Stimulated activated CD4-positive, alpha-beta T cell treated with anti-CD3 and anti-CD28 coated beads, Interleukin-12 subunit alpha, Interleukin-12 subunit beta, amount 100 ng/mL, for 48 hours (primary cell): ENCODE measurements at regions not wholly inside any gene's neighbourhood (a gene's known extent, or its start where the extent isn't known, plus 50 kb on each side); places are given as distances from the start of the nearest gene placed in this dataset.
A peak's percentile ranks its signal among the peaks of the same experiment; 100 is the strongest.
"Not testable (repeated sequence)": the region's sequence is repeated elsewhere in the genome, so short reads cannot be mapped to it uniquely, and the experiment has no call there.

Source experiments
- DNase-seq, 3 donors: peaks; one replicate each; pipeline ENCODE4 v3.0.0-alpha.2; 2020; ENCODE audit warnings: low read depth in 2 of 3, low spot score in 1 of 3

DNA sequence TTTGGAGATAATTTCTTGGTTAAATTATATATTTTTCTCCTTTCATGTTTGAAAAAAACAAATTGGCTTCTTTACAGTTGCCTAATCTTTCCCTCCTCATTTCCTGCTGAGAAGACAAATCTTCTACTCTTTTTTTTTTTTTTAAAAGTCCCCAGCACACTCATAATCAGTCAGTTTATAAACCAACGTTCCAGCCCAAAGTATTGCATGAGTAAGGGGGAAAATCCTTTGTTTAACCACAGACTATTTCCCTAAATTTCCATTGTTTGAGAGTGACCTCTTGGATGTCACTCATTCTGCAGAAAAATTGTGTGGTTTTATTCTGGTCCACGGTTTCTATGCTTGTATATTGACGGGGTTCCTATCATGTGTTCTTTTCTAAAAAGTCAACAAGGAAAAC is 55.1 kb upstream of the TLR4 start:
- no peak for DNase-seq

GRCh38 chr9:117644932-117645636 is 59.1 kb upstream of the TLR4 start:
- DNase-seq = no peak

DNA sequence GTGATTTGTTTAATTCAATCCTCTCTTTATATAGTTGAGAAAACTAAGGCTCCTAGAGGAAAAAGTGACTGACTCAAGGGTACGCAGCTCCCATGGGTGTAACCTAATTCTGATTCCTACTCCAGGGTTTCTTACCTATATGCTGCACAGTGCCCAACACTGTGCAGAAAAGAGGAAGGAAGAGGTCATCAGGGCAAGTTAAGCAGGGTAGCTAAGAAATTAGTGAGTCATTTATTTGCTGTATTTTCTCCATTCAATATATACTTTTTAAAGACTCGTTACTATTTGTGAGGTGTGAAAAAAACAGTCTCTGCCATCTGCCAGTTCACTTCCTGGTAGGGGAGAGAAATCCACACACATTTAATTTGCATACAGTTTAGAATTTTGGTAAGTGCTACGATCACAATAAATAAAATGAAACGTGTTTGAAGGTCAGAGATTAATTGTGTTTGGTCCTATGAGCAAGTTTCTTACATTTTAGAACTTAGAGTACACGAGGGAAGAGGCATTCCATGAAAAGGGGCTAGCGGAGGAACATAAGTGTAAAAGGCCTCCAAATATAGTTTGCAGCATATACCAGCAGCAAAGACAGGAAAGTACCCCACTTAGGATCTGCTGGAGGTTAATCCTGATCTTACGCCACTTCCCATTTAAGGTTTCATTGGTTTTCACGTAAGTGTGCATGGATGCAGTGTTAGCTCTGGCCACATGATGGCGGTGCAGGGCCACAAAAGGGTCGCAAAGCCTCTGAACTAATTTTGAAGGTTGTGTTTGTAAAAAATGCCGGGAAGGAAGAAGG is 59.9 kb upstream of the TLR4 start:
- DNase-seq = peak; percentile 22 to 35 (median 27)

DNA sequence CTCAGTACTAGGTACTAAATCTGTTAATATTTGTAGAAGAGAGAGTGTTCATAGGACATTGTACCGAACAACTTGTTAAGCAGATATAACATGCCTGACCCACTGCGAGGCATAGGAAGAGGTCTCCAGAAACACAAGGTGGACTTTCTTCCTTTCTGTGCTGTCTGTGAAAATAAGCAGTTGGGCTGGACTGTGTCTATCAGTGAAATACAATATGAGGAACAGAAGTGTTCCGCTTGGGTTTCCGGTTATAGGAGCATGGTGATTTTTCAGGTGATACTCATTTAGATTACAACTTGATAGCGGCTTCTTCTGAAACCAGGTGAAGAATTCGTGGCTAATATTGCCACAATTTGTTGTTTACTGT is 60.9 kb upstream of the TLR4 start:
- DNase-seq = no peak

- not testable (repeated sequence) for DNase-seq
Measured at GRCh38 chr9:117642571-117643287, 61.5 kb upstream of the TLR4 start.

DNA sequence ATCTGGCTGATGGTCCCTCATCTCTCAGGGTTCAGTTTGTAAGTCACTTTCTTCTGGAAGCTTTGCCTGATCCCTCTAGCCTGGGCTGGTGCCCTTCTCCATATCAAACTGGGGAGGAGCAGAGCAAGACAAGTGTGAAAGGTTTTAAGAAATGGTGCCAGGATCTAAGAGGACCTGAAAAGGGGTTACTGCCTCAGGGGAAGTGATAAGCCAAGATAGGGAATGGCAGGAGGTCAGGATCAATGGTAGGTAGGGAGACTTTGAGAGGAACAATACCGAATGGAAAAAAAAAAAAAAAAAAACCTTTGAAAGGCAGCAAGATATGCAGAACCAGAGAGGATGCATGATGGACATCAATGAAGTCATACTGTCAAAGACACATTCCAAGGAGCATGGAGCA is 67.5 kb upstream of the TLR4 start:
- no peak for DNase-seq

DNA sequence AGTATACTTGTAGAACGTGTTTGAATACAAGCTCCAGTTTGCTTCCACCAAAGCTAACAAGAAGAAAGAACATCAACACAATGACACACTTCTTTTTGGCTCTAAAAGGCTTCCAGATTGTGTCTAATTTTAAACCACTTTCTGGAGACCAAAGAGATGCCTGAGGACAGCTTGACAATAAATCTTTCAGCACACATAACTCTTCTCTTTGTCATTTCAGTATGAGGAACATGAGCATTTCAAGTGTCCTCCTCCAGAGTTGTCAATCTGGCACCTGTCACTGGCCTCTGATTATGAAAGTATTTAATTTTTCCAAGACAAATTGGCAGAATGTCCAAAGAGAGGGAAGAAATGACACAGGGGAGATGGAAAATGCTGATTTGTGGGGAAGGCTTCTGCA is 79.0 kb upstream of the TLR4 start:
- DNase-seq = no peak

- no peak for DNase-seq
Measured at GRCh38 chr9:117624106-117624505, 80.1 kb upstream of the TLR4 start.

DNA sequence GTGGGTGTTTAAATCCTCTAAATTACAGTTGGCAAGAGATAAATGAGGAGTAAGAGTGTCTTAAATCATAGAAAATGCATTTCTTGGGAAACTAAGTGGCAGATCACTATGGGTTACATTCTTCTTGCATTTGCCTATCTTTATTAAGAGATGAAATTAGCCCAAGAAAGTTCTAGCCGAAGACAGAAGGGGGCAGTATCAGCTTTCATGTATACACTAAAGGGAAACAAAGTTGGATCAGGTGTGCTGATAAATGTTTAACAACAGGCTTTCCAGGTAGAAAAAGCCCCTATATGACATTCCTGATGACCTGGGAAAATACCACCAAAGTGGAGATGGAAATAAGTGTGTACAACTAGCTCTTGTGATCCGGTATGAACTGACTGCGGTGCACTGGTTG is 81.9 kb upstream of the TLR4 start:
- no peak for DNase-seq

DNA sequence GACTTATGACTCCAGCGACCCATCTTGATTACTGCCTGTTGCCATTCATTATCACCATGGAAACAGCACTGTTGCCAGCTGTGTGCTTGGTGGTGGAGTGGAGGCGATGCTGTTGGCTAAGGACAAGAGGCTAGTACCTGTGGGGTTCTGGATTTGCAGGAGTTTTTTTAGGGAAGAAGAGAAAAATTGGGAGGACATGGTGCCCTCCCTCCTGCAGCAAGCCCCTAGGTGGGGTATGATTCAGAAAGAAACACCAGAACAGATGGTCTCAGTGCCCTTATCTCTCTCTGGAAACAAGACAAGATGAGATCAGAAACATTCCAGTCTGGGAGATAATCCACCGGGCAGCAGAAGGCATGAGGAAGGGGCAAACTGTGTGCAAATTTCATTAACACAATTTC is 87.8 kb upstream of the TLR4 start:
- DNase-seq = no peak

- no peak for DNase-seq
Measured at GRCh38 chr9:117612317-117612716, 91.9 kb upstream of the TLR4 start.

GRCh38 chr9:117597977-117598376 is 106.2 kb upstream of the TLR4 start:
- no peak for DNase-seq

DNA sequence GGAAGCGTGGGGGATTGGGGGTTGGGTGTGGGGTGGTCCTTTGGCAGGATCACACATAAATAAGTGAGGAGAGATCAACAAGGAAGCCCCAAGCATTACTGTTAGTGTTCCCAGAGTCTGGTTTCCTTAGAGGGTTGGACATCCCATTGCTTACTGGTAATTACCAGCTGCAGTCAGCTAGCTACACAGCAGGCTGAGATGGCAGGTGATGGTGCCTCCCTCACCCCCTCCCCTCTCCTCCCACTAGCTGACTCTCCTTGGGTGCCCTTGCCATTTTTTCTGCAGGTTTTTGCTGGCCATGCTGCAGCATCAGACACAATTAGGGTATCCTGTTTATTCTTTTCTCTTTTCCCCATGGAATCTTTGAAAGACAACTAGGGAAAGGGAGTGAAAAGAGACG is 107.5 kb upstream of the TLR4 start:
- DNase-seq = no peak

DNA sequence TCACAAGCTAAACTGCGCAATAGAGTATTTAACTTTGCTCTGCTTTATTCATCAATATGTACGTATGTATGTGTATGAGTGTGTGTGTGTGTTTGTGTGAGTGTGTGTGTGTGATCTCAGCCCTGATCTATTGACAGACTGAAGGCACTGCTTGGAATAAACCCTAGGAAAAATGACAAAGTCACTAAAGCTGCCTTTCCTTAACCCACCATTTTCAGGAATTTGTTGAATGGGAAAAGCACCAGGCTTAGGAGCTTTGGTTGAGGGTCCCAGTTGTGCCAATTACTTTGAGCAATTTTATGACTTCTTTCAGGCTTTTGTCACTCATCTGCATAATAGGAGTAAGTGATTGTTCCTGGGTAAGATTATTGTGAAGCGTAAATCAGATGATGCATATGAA is 108.6 kb upstream of the TLR4 start:
- no peak for DNase-seq

DNA sequence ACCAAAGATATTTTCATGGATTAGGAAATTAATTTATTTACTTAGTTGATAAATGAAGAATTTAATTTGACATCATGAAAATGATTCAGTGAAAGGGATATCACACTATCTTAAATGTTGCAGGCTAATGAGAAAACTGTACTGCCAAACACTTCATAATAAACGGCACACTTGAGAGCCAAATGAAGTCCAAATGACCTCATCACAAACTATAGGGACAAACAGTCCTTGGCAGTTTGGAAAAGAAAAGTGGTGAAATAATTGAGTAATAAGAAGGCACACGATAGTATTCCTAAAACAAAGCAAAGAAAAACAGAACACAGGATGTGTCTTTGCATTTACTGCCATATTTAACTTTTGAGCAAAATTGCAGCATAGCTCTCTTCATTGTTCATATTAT is 116.9 kb upstream of the TLR4 start:
- no peak for DNase-seq

DNA sequence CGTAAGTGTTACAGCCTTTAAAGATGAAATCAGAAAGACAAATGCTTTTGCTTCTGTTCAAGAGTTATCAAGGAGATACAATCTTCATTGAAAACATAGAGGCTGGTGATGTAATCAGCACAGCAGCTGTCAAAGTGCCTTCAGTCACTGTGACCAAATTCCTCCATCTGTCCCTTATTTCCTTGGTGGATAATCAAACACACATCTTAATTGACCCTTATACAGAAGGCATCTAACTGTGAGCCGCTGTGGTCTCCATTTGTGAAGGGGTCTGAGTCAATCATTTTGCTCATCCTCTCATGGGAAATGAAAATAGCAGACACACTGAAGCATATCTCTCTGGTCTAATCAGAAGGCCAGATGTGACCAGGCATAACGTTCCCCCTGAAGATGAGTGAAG is 130.1 kb upstream of the TLR4 start:
- DNase-seq = no peak

DNA sequence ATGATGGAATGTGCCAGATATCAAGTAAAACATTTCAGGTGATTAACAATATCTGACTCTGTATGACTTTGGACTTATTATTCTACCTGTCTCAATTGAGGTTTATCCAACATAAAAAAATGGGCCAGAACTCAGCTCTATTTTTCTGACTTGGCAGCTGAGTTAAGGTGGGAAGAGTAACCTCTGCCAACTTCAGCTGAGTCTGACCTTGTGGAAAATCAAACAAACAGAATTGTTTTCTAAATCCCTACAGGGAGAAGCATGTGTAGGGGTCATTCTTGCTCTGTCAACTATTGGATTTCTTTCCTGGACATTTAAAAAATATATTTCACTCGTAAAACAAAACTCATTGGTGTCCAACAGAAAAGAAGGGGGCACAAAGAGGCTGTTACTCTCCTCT is 139.4 kb upstream of the TLR4 start:
- DNase-seq = no peak

GRCh38 chr9:117561761-117562160 is 142.4 kb upstream of the TLR4 start:
- no peak for DNase-seq

- DNase-seq = peak; percentile 6 to 16 (median 11)
Measured at GRCh38 chr9:117555964-117556629, 141.2 kb upstream of the ASTN2 start.

DNA sequence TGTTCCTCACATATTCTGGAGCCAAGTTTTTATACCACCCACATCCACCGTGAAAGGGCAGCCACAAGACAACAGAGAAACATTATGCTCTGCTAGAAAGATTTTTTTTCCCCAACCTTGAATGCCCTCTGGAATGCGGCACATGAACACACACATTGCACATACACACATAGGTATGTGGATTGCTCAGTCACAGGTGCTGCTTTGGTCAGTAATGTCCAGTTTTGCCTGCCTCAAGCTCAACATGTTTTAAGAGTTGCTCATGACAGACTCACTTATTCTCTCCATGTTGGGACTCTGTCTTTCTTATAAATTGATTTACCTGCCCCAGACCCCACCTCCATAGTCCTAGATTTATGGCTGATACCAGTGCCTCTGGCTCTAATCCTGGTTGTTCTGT is 138.0 kb upstream of the ASTN2 start:
- DNase-seq = no peak

DNA sequence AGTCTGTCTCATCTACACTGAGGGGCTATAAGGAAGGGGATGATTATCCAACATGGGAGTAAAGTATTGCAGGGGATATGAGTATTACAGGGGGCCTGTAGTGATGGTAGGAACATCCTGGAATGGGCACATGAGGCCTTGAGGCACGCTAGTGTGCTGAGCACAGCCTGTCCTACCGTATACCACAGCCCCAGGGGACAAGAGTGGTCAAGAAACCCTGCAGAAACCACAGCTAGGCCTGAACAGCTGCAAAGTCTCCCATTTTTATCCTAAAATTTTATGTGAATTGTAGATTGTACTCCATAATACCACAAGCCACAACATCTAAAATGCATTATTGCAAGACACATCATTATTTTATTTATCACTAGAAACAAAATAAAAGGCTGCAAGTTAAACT is 136.3 kb upstream of the ASTN2 start:
- DNase-seq = no peak

DNA sequence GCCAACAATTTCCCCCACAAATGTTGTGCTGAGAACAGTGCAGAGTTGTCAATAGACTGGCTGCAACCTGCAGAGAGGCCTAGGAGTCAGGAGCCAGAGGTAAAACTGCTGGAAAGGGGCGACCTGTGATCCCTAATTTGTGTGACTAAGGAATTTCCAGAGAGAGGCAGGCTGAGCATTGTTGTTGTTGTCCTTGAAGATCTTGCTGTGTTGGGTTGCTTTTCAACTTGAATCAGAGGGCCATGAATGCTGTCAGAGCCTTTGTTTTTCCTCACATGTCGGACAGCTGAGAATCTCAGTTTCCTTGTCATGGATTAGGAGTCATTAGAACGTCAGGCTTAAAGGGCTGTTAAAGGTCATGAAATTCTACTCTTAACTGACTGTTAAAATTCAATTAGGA is 134.6 kb upstream of the ASTN2 start:
- no peak for DNase-seq
